Uterus (tissue), 3 donors: ENCODE measurements at regions not wholly inside any gene's neighbourhood (a gene's known extent, or its start where the extent isn't known, plus 50 kb on each side); places are given as distances from the start of the nearest gene placed in this dataset.
A peak's percentile ranks its signal among the peaks of the same experiment; 100 is the strongest.

ENCODE experiments used
- DNase-seq, 2 donors: peaks; one replicate each; pipeline ENCODE4 v3.0.0-alpha.2; 2019 to 2020
- H3K27ac ChIP-seq, 2 donors: fragments of 200-600 bp; sonication (generic); 1 replicate in 1 of 2; 2 replicates in 1 of 2; pipeline ENCODE4 v1.5.1; 2016 to 2018
- H3K27me3 ChIP-seq, 2 donors: fragments of 200-600 bp; sonication (generic); one replicate each; pipeline ENCODE4 v1.5.1; 2018 to 2019; ENCODE audit warnings: control low read depth in 1 of 2
- H3K36me3 ChIP-seq, 2 donors: fragments of 200-600 bp; sonication (generic); one replicate each; pipeline ENCODE4 v1.5.1; 2019; ENCODE audit warnings: control low read depth in 1 of 2
- H3K4me1 ChIP-seq, 2 donors: fragments of 200-600 bp; sonication (generic); one replicate each; pipeline ENCODE4 v1.5.1; 2018 to 2019; ENCODE audit warnings: control low read depth in 1 of 2
- H3K4me3 ChIP-seq, 2 donors: fragments of 200-600 bp; sonication (generic); 1 replicate in 1 of 2; 2 replicates in 1 of 2; pipeline ENCODE4 v1.5.1; 2018 to 2019; ENCODE audit warnings: mild to moderate bottlenecking in 1 of 2
- H3K9me3 ChIP-seq, 2 donors: fragments of 200-600 bp; sonication (generic); one replicate each; pipeline ENCODE4 v1.5.1; 2019; ENCODE audit warnings: control low read depth in 1 of 2
- CTCF ChIP-seq, 4 experiments: fragments of 200-600 bp in 2 of 4; fragments of 450-650 bp in 2 of 4; sonication (generic) in 2 of 4; IDR thresholded peaks; one replicate each; pipeline ENCODE4 v1.5.1; 2016 to 2019; ENCODE audit warnings: antibody characterized with exemption in 4 of 4, mild to moderate bottlenecking in 2 of 4, moderate library complexity in 1 of 4
- POLR2A ChIP-seq, 2 donors: fragments of 450-650 bp; IDR thresholded peaks; one replicate each; pipeline ENCODE4 v1.6.1; 2016; ENCODE audit warnings: antibody characterized with exemption in 2 of 2, mild to moderate bottlenecking in 1 of 2, moderate library complexity in 1 of 2
- intact Hi-C: fragments of 100-400 bp; cut with DNase I; formaldehyde crosslinking; loops from one replicate; pipeline ENCODE4 v1.15.1; 2023; ENCODE audit warnings: low total_unique reads
- donor health status: DM: yes; HTN: yes; CAD: no.

- H3K27me3 ChIP-seq, result no peaks in the 10 kb centered on the region
- intact Hi-C loops, result no loop called here
- H3K9me3 ChIP-seq, result no peaks in the 10 kb centered on the region
- H3K4me3 ChIP-seq, result no peak overlapping the region
- H3K36me3 ChIP-seq, result no peaks in the 10 kb centered on the region
- no peak for TF ChIP-seq CTCF (IDR thresholded peaks at IDR 0.05)
- TF ChIP-seq POLR2A (IDR thresholded peaks at IDR 0.05), result no peak
- peaks cover 14 to 16% of the 10 kb centered on the region in 2 donors for H3K4me1 ChIP-seq
- DNase-seq, result peak; percentile 39 to 62
- peak overlapping the region; percentile 87 to 98 for H3K27ac ChIP-seq
Observed at GRCh38 chr2:37767959-37768925, 96.8 kb upstream of the CDC42EP3 start.

- DNase-seq, result no peak
- H3K4me1 ChIP-seq, result peaks cover 16 to 20% of the 10 kb centered on the region in 2 donors
- no peaks in the 10 kb centered on the region for H3K27me3 ChIP-seq
- no peak overlapping the region for H3K4me3 ChIP-seq
- H3K27ac ChIP-seq, result peak overlapping the region; percentile 87 to 98
- intact Hi-C loops, result no loop called here
- no peaks in the 10 kb centered on the region for H3K36me3 ChIP-seq
- H3K9me3 ChIP-seq, result no peaks in the 10 kb centered on the region
- TF ChIP-seq CTCF (IDR thresholded peaks at IDR 0.05) (no peak), POLR2A (IDR thresholded peaks at IDR 0.05) (no peak)
Observed at GRCh38 chr2:37769551-37769950, 98.1 kb upstream of the CDC42EP3 start.

- Histone ChIP-seq H3K27me3 (no peaks in the 10 kb centered on the region), H3K4me3 (no peak overlapping the region), H3K27ac (peak overlapping the region; percentile 87 to 98), H3K36me3 (no peaks in the 10 kb centered on the region), H3K4me1 (peaks cover 19 to 23% of the 10 kb centered on the region in 2 donors), H3K9me3 (no peaks in the 10 kb centered on the region)
- DNase-seq, result no peak
- no peak for TF ChIP-seq POLR2A (IDR thresholded peaks at IDR 0.05)
- no peak for TF ChIP-seq CTCF (IDR thresholded peaks at IDR 0.05)
- intact Hi-C loops, result no loop called here
Observed at GRCh38 chr2:37770797-37771196, 99.4 kb upstream of the CDC42EP3 start.

DNA sequence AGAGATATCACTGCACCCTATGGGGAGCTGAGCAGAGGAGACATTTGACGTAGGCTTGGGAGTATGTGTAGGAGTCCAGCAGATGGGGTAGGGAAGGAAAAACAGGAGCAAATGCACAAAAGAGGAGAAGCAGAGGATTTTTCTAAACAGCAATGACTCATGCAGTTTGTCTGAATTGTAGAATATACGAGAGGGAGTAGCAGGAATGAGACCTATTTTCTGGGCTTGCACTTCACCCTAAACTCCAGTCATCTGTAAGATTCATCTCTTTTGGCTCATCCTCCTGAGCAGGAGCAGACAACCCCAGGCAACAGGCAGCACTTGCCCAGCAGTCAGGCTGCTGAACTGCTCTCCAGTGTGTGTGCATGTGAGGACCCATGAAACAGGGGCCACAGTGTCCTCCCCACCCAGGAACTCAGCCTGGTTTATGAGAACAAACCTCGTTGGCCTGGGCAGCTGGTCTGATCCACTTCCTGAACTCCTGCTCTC is 100.2 kb upstream of the CDC42EP3 start:
- Histone ChIP-seq H3K9me3 (no peaks in the 10 kb centered on the region), H3K27me3 (no peaks in the 10 kb centered on the region), H3K4me3 (no peak overlapping the region), H3K27ac (peak overlapping the region; percentile 87 to 98), H3K36me3 (no peaks in the 10 kb centered on the region), H3K4me1 (peaks cover 19 to 27% of the 10 kb centered on the region in 2 donors)
- intact Hi-C loops, result no loop called here
- no peak for TF ChIP-seq CTCF (IDR thresholded peaks at IDR 0.05)
- no peak for TF ChIP-seq POLR2A (IDR thresholded peaks at IDR 0.05)
- peak; percentile 51 to 71 for DNase-seq
